GM12873 (cell line): ENCODE measurements at regions not wholly inside any gene's neighbourhood (a gene's known extent, or its start where the extent isn't known, plus 50 kb on each side); places are given as distances from the start of the nearest gene placed in this dataset.
A peak's percentile ranks its signal among the peaks of the same experiment; 100 is the strongest.

ENCODE experiments used
- TF ChIP-seq, protein P1 (sequence below): IDR thresholded peaks from 2 replicates; pipeline ENCODE4 v1.5.1; 2012; ENCODE audit warnings: low read depth, mild to moderate bottlenecking, moderate library complexity, low read length, control low read depth; ENCODE audit not compliant: insufficient read depth; ENCODE audit errors: missing control alignments

DNA sequence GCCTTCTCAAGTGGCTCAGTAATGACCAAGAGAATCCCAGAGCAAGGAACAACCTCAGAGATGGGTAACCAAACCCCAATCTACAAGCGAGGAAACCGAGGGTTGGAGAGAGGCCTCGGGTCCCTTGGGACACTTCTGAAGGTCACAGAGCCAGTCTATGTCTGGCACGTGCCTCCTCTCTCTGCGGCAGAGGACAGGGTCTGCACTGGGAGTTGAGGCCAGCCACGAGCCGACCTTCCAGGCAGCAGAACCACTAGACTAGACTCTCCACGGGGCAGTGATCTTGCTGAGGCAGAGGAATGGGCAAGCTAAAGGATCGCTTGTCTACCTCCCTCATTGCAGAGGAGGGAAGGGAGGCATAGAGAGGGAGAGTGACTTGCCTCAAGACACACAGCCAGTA lies 100.6 kb upstream of the SMAD3 start:
- TF ChIP-seq, protein P1, sequence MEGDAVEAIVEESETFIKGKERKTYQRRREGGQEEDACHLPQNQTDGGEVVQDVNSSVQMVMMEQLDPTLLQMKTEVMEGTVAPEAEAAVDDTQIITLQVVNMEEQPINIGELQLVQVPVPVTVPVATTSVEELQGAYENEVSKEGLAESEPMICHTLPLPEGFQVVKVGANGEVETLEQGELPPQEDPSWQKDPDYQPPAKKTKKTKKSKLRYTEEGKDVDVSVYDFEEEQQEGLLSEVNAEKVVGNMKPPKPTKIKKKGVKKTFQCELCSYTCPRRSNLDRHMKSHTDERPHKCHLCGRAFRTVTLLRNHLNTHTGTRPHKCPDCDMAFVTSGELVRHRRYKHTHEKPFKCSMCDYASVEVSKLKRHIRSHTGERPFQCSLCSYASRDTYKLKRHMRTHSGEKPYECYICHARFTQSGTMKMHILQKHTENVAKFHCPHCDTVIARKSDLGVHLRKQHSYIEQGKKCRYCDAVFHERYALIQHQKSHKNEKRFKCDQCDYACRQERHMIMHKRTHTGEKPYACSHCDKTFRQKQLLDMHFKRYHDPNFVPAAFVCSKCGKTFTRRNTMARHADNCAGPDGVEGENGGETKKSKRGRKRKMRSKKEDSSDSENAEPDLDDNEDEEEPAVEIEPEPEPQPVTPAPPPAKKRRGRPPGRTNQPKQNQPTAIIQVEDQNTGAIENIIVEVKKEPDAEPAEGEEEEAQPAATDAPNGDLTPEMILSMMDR, result no peak

DNA sequence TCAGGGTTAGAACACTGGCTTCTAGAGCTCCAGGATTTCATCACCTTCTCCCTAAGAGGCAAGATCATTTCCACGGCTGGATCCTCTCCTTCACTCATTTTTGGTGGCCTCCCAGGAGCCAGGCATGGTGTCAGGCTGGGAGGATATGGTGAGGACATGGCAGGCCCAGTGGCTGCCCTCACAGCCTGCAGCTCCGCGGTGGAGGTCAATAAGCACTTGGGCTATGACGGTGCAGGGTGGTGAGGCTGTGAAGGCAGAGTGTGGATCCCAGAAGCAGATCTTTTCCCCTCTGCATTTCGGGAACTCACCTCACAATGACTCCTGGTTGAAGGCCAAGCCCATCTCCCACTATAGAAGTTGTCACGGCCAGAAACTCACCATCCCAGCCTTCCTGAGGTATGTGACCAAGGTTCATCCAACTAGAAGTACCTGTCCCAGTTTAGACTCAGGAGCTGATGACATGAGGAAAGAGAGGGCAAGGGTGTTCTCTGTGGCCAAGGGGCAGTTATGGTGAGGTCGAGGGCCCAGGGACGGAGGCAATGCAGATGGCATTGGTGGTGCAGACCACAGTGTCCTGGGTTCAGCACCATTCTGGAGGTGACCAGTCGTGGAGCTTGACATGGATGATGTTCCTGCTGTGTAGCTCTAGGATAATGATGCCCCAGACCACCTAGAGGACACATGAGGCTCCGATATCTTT lies 100.1 kb upstream of the SMAD3 start:
- TF ChIP-seq, protein P1, result no peak

DNA sequence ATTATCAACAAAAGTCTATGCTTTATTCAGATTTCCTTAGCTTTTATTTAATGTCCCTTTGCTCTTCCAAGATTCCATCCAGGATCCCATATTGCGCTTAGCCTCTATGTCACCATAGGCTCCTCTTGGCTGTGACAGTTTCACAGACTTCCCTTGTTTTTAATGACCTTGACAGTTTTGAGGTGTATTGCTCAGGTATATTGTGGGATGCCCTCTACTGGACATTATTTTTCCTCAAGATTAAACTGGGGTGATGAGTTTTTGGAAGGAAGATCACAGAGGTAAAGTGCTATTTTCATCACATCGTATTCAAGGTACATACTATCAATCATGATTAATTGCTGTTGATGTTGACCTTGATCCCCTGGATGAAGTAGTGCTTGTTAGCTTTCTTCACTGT lies 99.1 kb upstream of the SMAD3 start:
- TF ChIP-seq, protein P1, result peak; percentile 43

DNA sequence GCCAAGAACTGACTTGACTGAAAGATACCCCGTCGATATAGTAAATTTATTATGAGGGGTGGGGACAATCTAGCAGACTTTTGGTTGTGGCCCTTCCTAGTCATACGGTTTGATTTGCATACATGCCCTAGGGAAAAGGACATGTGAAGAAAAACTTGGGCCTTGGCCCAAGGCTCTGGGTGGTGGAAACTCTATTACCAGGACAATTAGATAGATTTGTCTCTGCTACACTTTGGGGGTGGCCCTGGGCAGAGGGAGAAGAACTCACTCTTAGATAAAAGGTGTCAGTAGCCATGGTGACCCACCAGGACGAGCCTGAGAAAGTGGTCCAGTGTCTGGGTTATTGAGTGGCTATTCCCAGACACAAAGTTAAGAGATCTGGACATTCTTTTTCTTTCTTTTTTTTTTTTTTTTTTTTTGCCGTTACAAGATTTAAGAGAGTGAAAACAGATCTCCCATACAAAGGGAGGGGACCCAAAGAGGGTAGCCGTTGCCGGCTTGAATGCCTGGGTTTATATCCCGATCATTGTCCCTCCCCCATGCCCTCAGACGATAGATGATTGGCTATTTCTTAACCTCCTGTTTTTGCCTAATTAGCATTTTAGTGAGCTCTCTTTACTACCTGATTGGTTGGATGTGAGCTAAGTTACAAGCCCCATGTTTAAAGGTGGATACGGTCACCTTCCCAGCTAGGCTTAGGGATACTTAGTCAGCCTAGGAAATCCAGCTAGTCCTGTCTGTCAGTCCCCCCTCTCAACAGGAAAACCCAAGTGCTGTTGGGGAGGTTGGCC lies 96.4 kb upstream of the SMAD3 start:
- TF ChIP-seq, protein P1, result no peak

DNA sequence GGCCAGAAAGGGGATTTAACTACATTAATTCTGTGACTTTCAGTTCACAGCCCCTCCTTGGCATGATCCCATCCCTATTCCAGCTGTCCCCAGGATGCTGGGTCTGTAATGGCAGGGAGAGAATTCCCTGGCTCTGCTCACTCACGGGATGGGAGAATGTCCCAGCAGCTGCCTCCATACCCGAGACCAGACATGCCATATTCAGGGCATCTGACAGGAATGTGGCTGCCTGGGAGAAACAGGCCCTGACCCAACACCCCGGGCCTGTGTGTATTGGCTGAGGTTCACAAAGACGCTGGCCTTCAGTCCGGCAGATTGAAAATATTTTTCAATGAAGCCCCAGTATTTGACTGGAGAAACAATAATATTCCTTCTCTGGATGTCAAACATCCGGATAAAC lies 83.6 kb upstream of the SMAD3 start:
- TF ChIP-seq, protein P1, result no peak

DNA sequence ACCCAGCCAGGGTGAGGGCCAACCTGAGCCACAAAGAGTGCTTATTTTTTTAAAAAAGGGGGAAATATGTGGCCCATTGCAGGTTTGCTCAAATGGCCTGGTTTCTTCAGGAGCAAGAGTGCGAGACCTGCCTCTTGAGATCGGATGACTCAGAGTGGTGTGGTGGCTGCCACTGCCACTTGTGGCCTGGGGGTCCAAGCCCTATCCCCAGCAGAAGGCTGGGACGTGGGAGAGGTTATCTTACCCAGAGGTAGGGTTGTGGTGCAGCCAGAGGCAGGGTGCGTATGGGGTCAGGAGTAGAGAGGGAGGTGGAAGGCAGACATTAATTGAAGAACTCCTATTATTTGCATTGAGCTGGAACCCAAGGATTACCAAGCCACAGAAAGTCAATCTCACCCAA lies 83.2 kb upstream of the SMAD3 start:
- TF ChIP-seq, protein P1, result no peak

DNA sequence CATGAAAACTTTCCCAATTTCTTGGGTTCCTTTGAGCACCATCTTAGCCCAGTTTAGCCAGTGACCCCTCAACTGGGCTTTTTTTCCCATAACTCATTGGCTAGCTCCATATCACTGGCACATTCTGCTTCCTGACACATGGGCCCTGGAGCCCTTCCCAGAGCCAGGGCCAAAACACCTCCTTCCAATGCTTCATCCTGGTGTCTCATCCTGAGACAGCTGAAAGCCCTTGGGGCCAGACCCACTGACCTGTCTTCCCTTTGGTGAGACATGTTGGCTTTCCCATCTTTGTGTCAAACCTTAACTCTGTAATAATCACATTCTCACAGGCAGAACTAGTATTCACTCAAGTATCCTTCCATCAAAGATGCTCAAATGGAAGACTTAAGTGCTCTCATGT lies 82.6 kb upstream of the SMAD3 start:
- TF ChIP-seq, protein P1, result no peak
